HCT116 (cell line): ENCODE measurements at regions not wholly inside any gene's neighbourhood (a gene's known extent, or its start where the extent isn't known, plus 50 kb on each side); places are given as distances from the start of the nearest gene placed in this dataset.
"Not testable (repeated sequence)": the region's sequence is repeated elsewhere in the genome, so short reads cannot be mapped to it uniquely, and the experiment has no call there.

ENCODE experiments used
- ATAC-seq: fragments of 200-7000 bp; cut with Tn5 transposase; 2 replicates; pipeline ENCODE4 v1.9.1; 2020; ENCODE audit warnings: mild to moderate bottlenecking, moderate library complexity
- BruUV-seq: library from RNA; stranded (reverse); fragments of 400-500 nt; replicated peaks from 2 replicates; lab custom pipeline; 2021; lab: Mats Ljungman, UMichigan
- CTCF ChIA-PET: fragments of 300-600 bp; sonication (Branson Sonifier 250); formaldehyde crosslinking; loops from one replicate; lab custom pipeline; 2021; ENCODE audit warnings: antibody characterized with exemption; lab: Charles Lee
- POLR2A ChIA-PET: fragments of 300-600, 350-600 bp; sonication (Branson Sonifier 250); formaldehyde crosslinking; loops from one replicate; lab custom pipeline; 2021; ENCODE audit warnings: antibody characterized with exemption; lab: Charles Lee
- RAD21 ChIA-PET, 2 experiments: fragments of 300-600 bp; sonication (Branson Sonifier 250); formaldehyde crosslinking; loops; one replicate each; lab custom pipeline; 2023; ENCODE audit warnings: low total read pairs in 2 of 2; ENCODE audit not compliant: uncharacterized antibody in 2 of 2, unreplicated experiment in 2 of 2, low non-redundant PET in 1 of 2; lab: Charles Lee
- DNase-seq: peaks from one replicate; pipeline ENCODE4 v3.0.0-alpha.2; 2010; ENCODE audit warnings: low read depth, low spot score
- H2AFZ ChIP-seq: fragments of 200-600 bp; shearing (Covaris generic), sonication (generic); 2 replicates; pipeline ENCODE4 v1.6.1; 2017; ENCODE audit warnings: low read depth, mixed run types, mixed read lengths, antibody characterized with exemption, low read length; ENCODE audit not compliant: poor library complexity, severe bottlenecking
- H3K27ac ChIP-seq: 2 replicates; pipeline ENCODE4 v1.5.1; 2012; ENCODE audit warnings: low read depth, low read length
- H3K27me3 ChIP-seq: fragments of 200-600 bp; sonication (generic); 2 replicates; pipeline ENCODE4 v1.6.1; 2016; ENCODE audit warnings: mixed run types, low read length, mixed read lengths; ENCODE audit not compliant: insufficient read depth
- H3K36me3 ChIP-seq, 2 experiments: fragments of 200-500 bp in 1 of 2; fragments of 200-600 bp in 1 of 2; sonication (Bioruptor generic) in 1 of 2; sonication (generic) in 1 of 2; 2 replicates each; pipeline versions ENCODE4 v1.5.1 to v1.6.1; 2014 to 2016; ENCODE audit warnings: low read length in 2 of 2, inconsistent platforms in 1 of 2, mixed read lengths in 1 of 2, mixed run types in 1 of 2; ENCODE audit not compliant: insufficient read depth in 2 of 2, control insufficient read depth in 1 of 2
- H3K4me1 ChIP-seq, 2 experiments: fragments of 200-600 bp in 1 of 2; sonication (generic) in 1 of 2; 2 replicates each; pipeline versions ENCODE4 v1.5.1 to v1.6.1; 2012 to 2017; ENCODE audit warnings: low read length in 2 of 2, inconsistent platforms in 1 of 2, mild to moderate bottlenecking in 1 of 2, mixed read lengths in 1 of 2, mixed run types in 1 of 2, moderate library complexity in 1 of 2; ENCODE audit not compliant: insufficient read depth in 2 of 2, control insufficient read depth in 1 of 2
- H3K4me2 ChIP-seq: fragments of 200-600 bp; sonication (generic); 2 replicates; pipeline ENCODE4 v1.6.1; 2017; ENCODE audit warnings: mixed run types, low read length, mixed read lengths
- H3K4me3 ChIP-seq, 2 experiments: fragments of 200-600 bp in 1 of 2; sonication (generic) in 1 of 2; replicated peaks in 1 of 2; 2 replicates each; pipeline ENCODE4 v1.5.1; 2011 to 2016; ENCODE audit warnings: low read length in 2 of 2, control low read depth in 1 of 2, low read depth in 1 of 2, mild to moderate bottlenecking in 1 of 2, mixed read lengths in 1 of 2, mixed run types in 1 of 2
- H3K79me2 ChIP-seq: fragments of 200-600 bp; sonication (generic); 2 replicates; pipeline ENCODE4 v1.6.1; 2017; ENCODE audit warnings: mild to moderate bottlenecking, mixed run types, low read length, moderate library complexity, mixed read lengths; ENCODE audit not compliant: insufficient read depth
- H3K9ac ChIP-seq: fragments of 200-600 bp; sonication (generic); 2 replicates; pipeline ENCODE4 v1.6.1; 2016; ENCODE audit warnings: low read length, mixed read lengths
- H3K9me2 ChIP-seq: fragments of 200-600 bp; sonication (generic), shearing (Covaris generic); 2 replicates; pipeline ENCODE4 v1.6.1; 2017; ENCODE audit warnings: mixed run types, mild to moderate bottlenecking, moderate library complexity; ENCODE audit not compliant: insufficient read depth
- H3K9me3 ChIP-seq, 2 experiments: fragments of 200-500 bp in 1 of 2; fragments of 200-600 bp in 1 of 2; sonication (Bioruptor generic) in 1 of 2; sonication (generic) in 1 of 2; 2 replicates each; pipeline ENCODE4 v1.6.1; 2014 to 2017; ENCODE audit warnings: low read length in 2 of 2, mixed read lengths in 2 of 2, inconsistent platforms in 1 of 2, low read depth in 1 of 2, mild to moderate bottlenecking in 1 of 2, mixed run types in 1 of 2, moderate library complexity in 1 of 2; ENCODE audit not compliant: control insufficient read depth in 1 of 2, insufficient read depth in 1 of 2
- H4K20me1 ChIP-seq: fragments of 200-600 bp; sonication (generic), shearing (Covaris generic); 2 replicates; pipeline ENCODE4 v1.6.1; 2017; ENCODE audit warnings: mixed run types, mild to moderate bottlenecking, moderate library complexity; ENCODE audit not compliant: insufficient read depth
- intact Hi-C: fragments of 100-400 bp; cut with micrococcal nuclease; formaldehyde crosslinking; loops from 2 replicates; pipeline ENCODE4 v1.10.0; 2022

- H3K4me1 ChIP-seq, H2AFZ ChIP-seq, DNase-seq, BruUV-seq, CTCF ChIA-PET, H3K9me2 ChIP-seq, H3K4me2 ChIP-seq, H3K9me3 ChIP-seq, H3K9ac ChIP-seq, H3K79me2 ChIP-seq, H3K27ac ChIP-seq, H3K36me3 ChIP-seq, RAD21 ChIA-PET, ATAC-seq, intact Hi-C loops, H3K27me3 ChIP-seq, POLR2A ChIA-PET, H4K20me1 ChIP-seq, H3K4me3 ChIP-seq: not testable (repeated sequence)
These were observed 95.8 kb upstream of the ANKRD30BL start for GRCh38 chr2:132257301-132258171.

- H4K20me1 ChIP-seq, H3K79me2 ChIP-seq, ATAC-seq, H3K4me2 ChIP-seq, H3K9me3 ChIP-seq, H3K36me3 ChIP-seq, CTCF ChIA-PET, H3K4me3 ChIP-seq, H3K4me1 ChIP-seq, RAD21 ChIA-PET, H3K27ac ChIP-seq, H2AFZ ChIP-seq, H3K9me2 ChIP-seq, POLR2A ChIA-PET, intact Hi-C loops, H3K27me3 ChIP-seq, BruUV-seq, DNase-seq, H3K9ac ChIP-seq: not testable (repeated sequence)
These were observed 97.5 kb upstream of the ANKRD30BL start for GRCh38 chr2:132259276-132259675.

- ATAC-seq, H3K9me3 ChIP-seq, H3K36me3 ChIP-seq, H3K4me2 ChIP-seq, CTCF ChIA-PET, H3K27ac ChIP-seq, H4K20me1 ChIP-seq, H3K9ac ChIP-seq, H3K9me2 ChIP-seq, H3K79me2 ChIP-seq, H3K4me1 ChIP-seq, RAD21 ChIA-PET, H3K27me3 ChIP-seq, H2AFZ ChIP-seq, DNase-seq, BruUV-seq, H3K4me3 ChIP-seq, POLR2A ChIA-PET: not testable (repeated sequence)
- intact Hi-C loops, result loop anchor here (5.0 kb wide), 2 partner anchors 182 to 387 kb away; no protein-coding TSS in a partner anchor
These were observed 103.8 kb upstream of the ANKRD30BL start for GRCh38 chr2:132265595-132265994.
